ENCODE measurements at regions not wholly inside any gene's neighbourhood (a gene's known extent, or its start where the extent isn't known, plus 50 kb on each side); places are given as distances from the start of the nearest gene placed in this dataset.

- Histone ChIP-seq H3K27me3 (ENCODE audit: control insufficient read depth in 3 of 3, insufficient read depth in 3 of 3, low read length in 2 of 3) (no peaks in the 10 kb centered on the region), H3K9me3 (ENCODE audit: control insufficient read depth in 4 of 4, insufficient read depth in 3 of 4, low read length in 3 of 4) (no peaks in the 10 kb centered on the region), H3K27ac (ENCODE audit: low read depth in 1 of 2, low read length in 1 of 2) (no peak overlapping the region), H3K36me3 (ENCODE audit: control insufficient read depth in 4 of 4, insufficient read depth in 4 of 4, low read length in 4 of 4) (no peaks in the 10 kb centered on the region), H3K9ac (ENCODE audit: insufficient read depth in 1 of 2, low read length in 2 of 2) (no peak overlapping the region), H3K4me1 (ENCODE audit: control insufficient read depth in 5 of 5, insufficient read depth in 5 of 5, low read length in 5 of 5) (no peaks in the 10 kb centered on the region), H3K4me3 (no peak overlapping the region)
- DNase-seq (no peak), ATAC-seq (ENCODE audit: insufficient read depth, low FRiP score) (no peak)
- TF ChIP-seq CTCF (IDR thresholded peaks at IDR 0.05; ENCODE audit: control extremely low read depth, extremely low read depth): no peak
These were observed 65.1 kb upstream of the CARD18 start for GRCh38 chr11:105204636-105205035.

- Histone ChIP-seq H3K9me3 (ENCODE audit: control insufficient read depth in 4 of 4, insufficient read depth in 3 of 4, low read length in 3 of 4) (peaks cover 0 to 1% (median 0%) of the 10 kb centered on the region in 4 donors), H3K4me1 (ENCODE audit: control insufficient read depth in 5 of 5, insufficient read depth in 5 of 5, low read length in 5 of 5) (no peaks in the 10 kb centered on the region), H3K27ac (ENCODE audit: low read depth in 1 of 2, low read length in 1 of 2) (no peak overlapping the region), H3K27me3 (ENCODE audit: control insufficient read depth in 3 of 3, insufficient read depth in 3 of 3, low read length in 2 of 3) (no peaks in the 10 kb centered on the region), H3K36me3 (ENCODE audit: control insufficient read depth in 4 of 4, insufficient read depth in 4 of 4, low read length in 4 of 4) (no peaks in the 10 kb centered on the region), H3K9ac (ENCODE audit: insufficient read depth in 1 of 2, low read length in 2 of 2) (no peak overlapping the region), H3K4me3 (no peak overlapping the region)
- no peak for ATAC-seq (ENCODE audit: insufficient read depth, low FRiP score)
- TF ChIP-seq CTCF (IDR thresholded peaks at IDR 0.05; ENCODE audit: control extremely low read depth, extremely low read depth): no peak
- WGBS, 2 donors: 86 to 95% methylated on average over 2 of the region's 2 CpGs
- DNase-seq: no peak
These were observed 64.1 kb upstream of the CARD18 start for GRCh38 chr11:105203569-105204240.

GRCh38 chr11:105202844-105203548, 63.4 kb upstream of the CARD18 start:
- Histone ChIP-seq H3K9ac (ENCODE audit: insufficient read depth in 1 of 2, low read length in 2 of 2) (no peak overlapping the region), H3K4me3 (no peak overlapping the region), H3K27ac (ENCODE audit: low read depth in 1 of 2, low read length in 1 of 2) (no peak overlapping the region), H3K27me3 (ENCODE audit: control insufficient read depth in 3 of 3, insufficient read depth in 3 of 3, low read length in 2 of 3) (no peaks in the 10 kb centered on the region), H3K36me3 (ENCODE audit: control insufficient read depth in 4 of 4, insufficient read depth in 4 of 4, low read length in 4 of 4) (no peaks in the 10 kb centered on the region), H3K9me3 (ENCODE audit: control insufficient read depth in 4 of 4, insufficient read depth in 3 of 4, low read length in 3 of 4) (peaks cover 0 to 1% (median 0%) of the 10 kb centered on the region in 4 donors), H3K4me1 (ENCODE audit: control insufficient read depth in 5 of 5, insufficient read depth in 5 of 5, low read length in 5 of 5) (no peaks in the 10 kb centered on the region)
- DNase-seq: peak in 2 of 3 donors; percentile 14 to 69
- 44 to 56% methylated on average over 3 of the region's 3 CpGs for WGBS, 2 donors
- ATAC-seq (ENCODE audit: insufficient read depth, low FRiP score): no peak
- TF ChIP-seq CTCF (IDR thresholded peaks at IDR 0.05; ENCODE audit: control extremely low read depth, extremely low read depth): no peak

All from lung (tissue), 11 donors.